Caco-2 (cell line): ENCODE measurements at regions not wholly inside any gene's neighbourhood (a gene's known extent, or its start where the extent isn't known, plus 50 kb on each side); places are given as distances from the start of the nearest gene placed in this dataset.

Experiments
- BruUV-seq: library from RNA; stranded (reverse); fragments of 400-500 nt; replicated peaks from 2 replicates; lab custom pipeline; 2021; lab: Mats Ljungman, UMichigan
- CTCF ChIA-PET: fragments of 300-600 bp; sonication (Branson Sonifier 250); formaldehyde crosslinking; loops from one replicate; lab custom pipeline; 2022; ENCODE audit warnings: antibody characterized with exemption; lab: Charles Lee
- POLR2A ChIA-PET: fragments of 300-600 bp; sonication (Branson Sonifier 250); formaldehyde crosslinking; loops from one replicate; lab custom pipeline; 2022; ENCODE audit warnings: antibody characterized with exemption; lab: Charles Lee
- DNase-seq, 2 experiments: peaks; one replicate each; pipeline versions ENCODE4 v3.0.0 to v3.0.0-alpha.2; 2020 to 2022
- H3K27me3 ChIP-seq: replicated peaks from 2 replicates; pipeline ENCODE4 v1.6.0; 2011; ENCODE audit warnings: low read length; ENCODE audit not compliant: control insufficient read depth, insufficient read depth
- H3K36me3 ChIP-seq: 2 replicates; pipeline ENCODE4 v1.5.1; 2011; ENCODE audit warnings: low read length; ENCODE audit not compliant: control insufficient read depth, insufficient read depth
- H3K4me1 ChIP-seq: fragments of 250-450 bp; sonication (Bioruptor Pico); 2 replicates; pipeline ENCODE4 v1.5.1; 2020; ENCODE audit warnings: mild to moderate bottlenecking
- H3K4me3 ChIP-seq: 2 replicates; pipeline ENCODE4 v1.5.1; 2011; ENCODE audit warnings: low read depth, mild to moderate bottlenecking, control low read depth, low read length
- H3K9me3 ChIP-seq: fragments of 250-450 bp; sonication (Bioruptor Pico); 2 replicates; pipeline ENCODE4 v1.5.1; 2020; ENCODE audit warnings: mild to moderate bottlenecking, moderate library complexity
- H3K27ac Mint-ChIP-seq: one replicate; pipeline ENCODE4 v1.8.0; 2022; ENCODE audit warnings: mixed read lengths; ENCODE audit not compliant: unreplicated experiment
- H3K27me3 Mint-ChIP-seq: one replicate; pipeline ENCODE4 v1.8.0; 2022; ENCODE audit warnings: mixed read lengths; ENCODE audit not compliant: insufficient read depth, unreplicated experiment
- H3K36me3 Mint-ChIP-seq: one replicate; pipeline ENCODE4 v1.8.0; 2022; ENCODE audit warnings: mild to moderate bottlenecking, mixed read lengths; ENCODE audit not compliant: insufficient read depth, unreplicated experiment
- H3K4me1 Mint-ChIP-seq: one replicate; pipeline ENCODE4 v1.8.0; 2022; ENCODE audit warnings: low read depth, mixed read lengths; ENCODE audit not compliant: unreplicated experiment
- H3K4me3 Mint-ChIP-seq: one replicate; pipeline ENCODE4 v1.8.0; 2022; ENCODE audit warnings: mild to moderate bottlenecking, moderate library complexity, mixed read lengths; ENCODE audit not compliant: unreplicated experiment
- H3K9me3 Mint-ChIP-seq: one replicate; pipeline ENCODE4 v1.8.0; 2022; ENCODE audit warnings: mixed read lengths; ENCODE audit not compliant: unreplicated experiment
- intact Hi-C: fragments of 100-400 bp; cut with micrococcal nuclease; formaldehyde crosslinking; loops from one replicate; pipeline ENCODE4 v1.10.0; 2022; ENCODE audit not compliant: unreplicated experiment
- TF ChIP-seq, protein P1 (sequence below), 2 experiments: fragments of 200-600 bp in 1 of 2; IDR thresholded peaks; 1 replicate in 1 of 2; 2 replicates in 1 of 2; pipeline versions ENCODE4 v1.5.1 to v1.8.0; 2011 to 2022; ENCODE audit warnings: antibody characterized with exemption in 1 of 2, control low read depth in 1 of 2, inconsistent platforms in 1 of 2, low read depth in 1 of 2, low read length in 1 of 2, mild to moderate bottlenecking in 1 of 2, moderate library complexity in 1 of 2; ENCODE audit not compliant: insufficient read depth in 1 of 2, severe bottlenecking in 1 of 2, unreplicated experiment in 1 of 2

DNA sequence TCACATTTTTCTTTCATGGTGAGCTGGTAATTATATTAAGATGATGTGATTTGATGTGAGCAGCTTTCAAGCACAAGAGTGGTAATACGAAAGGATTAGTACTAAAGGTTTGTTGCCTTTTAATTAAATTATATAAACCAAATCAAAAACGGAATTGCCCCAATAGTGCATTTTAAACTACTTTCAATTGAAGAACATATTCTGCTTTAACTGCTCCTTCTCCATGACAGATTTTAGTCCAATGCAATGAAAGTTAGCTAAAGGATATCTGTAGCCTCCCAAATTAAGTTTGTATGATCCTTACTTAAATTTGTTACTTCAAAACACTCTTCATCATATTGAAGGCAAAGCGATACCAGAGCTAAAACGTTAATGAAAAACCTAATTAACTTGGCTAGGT is 447.1 kb upstream of the AMOT start:
- no peaks in the 10 kb centered on the region for H3K4me1 Mint-ChIP-seq
- H3K36me3 Mint-ChIP-seq: no peaks in the 10 kb centered on the region
- CTCF ChIA-PET: no interaction called here
- no peak overlapping the region for H3K27ac Mint-ChIP-seq
- intact Hi-C loops: no loop called here
- H3K9me3 Mint-ChIP-seq: no peaks in the 10 kb centered on the region
- BruUV-seq: no TSS peak
- H3K9me3 ChIP-seq: no peaks in the 10 kb centered on the region
- no peaks in the 10 kb centered on the region for H3K4me1 ChIP-seq
- TF ChIP-seq, protein P1, sequence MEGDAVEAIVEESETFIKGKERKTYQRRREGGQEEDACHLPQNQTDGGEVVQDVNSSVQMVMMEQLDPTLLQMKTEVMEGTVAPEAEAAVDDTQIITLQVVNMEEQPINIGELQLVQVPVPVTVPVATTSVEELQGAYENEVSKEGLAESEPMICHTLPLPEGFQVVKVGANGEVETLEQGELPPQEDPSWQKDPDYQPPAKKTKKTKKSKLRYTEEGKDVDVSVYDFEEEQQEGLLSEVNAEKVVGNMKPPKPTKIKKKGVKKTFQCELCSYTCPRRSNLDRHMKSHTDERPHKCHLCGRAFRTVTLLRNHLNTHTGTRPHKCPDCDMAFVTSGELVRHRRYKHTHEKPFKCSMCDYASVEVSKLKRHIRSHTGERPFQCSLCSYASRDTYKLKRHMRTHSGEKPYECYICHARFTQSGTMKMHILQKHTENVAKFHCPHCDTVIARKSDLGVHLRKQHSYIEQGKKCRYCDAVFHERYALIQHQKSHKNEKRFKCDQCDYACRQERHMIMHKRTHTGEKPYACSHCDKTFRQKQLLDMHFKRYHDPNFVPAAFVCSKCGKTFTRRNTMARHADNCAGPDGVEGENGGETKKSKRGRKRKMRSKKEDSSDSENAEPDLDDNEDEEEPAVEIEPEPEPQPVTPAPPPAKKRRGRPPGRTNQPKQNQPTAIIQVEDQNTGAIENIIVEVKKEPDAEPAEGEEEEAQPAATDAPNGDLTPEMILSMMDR (IDR thresholded peaks at IDR 0.05; ENCODE audit: insufficient read depth in 1 of 2, low read depth in 1 of 2, low read length in 1 of 2, severe bottlenecking in 1 of 2, unreplicated experiment in 1 of 2): no peak
- DNase-seq: no peak
- H3K27me3 ChIP-seq: no peaks in the 10 kb centered on the region
- H3K27me3 Mint-ChIP-seq: no peaks in the 10 kb centered on the region
- POLR2A ChIA-PET: no interaction called here
- no peaks in the 10 kb centered on the region for H3K36me3 ChIP-seq
- no peak overlapping the region for H3K4me3 Mint-ChIP-seq
- H3K4me3 ChIP-seq: no peak overlapping the region

DNA sequence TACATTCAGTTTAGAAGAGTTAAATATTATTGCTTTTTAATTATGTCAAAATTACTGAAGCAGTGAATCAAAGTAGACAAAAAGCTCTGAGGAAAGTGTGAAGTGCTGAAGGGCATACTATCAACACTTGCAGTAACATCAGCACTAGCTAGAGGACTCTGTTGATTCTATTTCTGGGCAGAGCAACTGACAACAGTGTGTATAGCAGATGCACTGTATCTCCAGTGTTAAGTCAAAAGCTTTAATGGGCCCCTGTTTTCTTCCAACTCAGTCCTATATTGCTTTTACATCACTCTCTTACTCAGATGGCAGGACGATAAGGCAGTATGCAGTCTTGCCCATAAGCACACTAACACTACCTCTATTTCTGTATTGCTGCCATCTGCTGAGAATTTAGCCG is 435.2 kb upstream of the AMOT start:
- peaks cover 7% of the 10 kb centered on the region for H3K4me1 Mint-ChIP-seq
- Histone ChIP-seq H3K9me3 (no peaks in the 10 kb centered on the region), H3K36me3 (no peaks in the 10 kb centered on the region), H3K27me3 (no peaks in the 10 kb centered on the region), H3K4me1 (no peaks in the 10 kb centered on the region; the same call in 1 of the 2 replicates), H3K4me3 (no peak overlapping the region)
- H3K36me3 Mint-ChIP-seq: no peaks in the 10 kb centered on the region
- no TSS peak for BruUV-seq
- H3K27ac Mint-ChIP-seq: no peak overlapping the region
- no peaks in the 10 kb centered on the region for H3K27me3 Mint-ChIP-seq
- H3K4me3 Mint-ChIP-seq: no peak overlapping the region
- DNase-seq: no peak
- TF ChIP-seq, protein P1 (IDR thresholded peaks at IDR 0.05; ENCODE audit: insufficient read depth in 1 of 2, low read depth in 1 of 2, low read length in 1 of 2, severe bottlenecking in 1 of 2, unreplicated experiment in 1 of 2): no peak
- peaks cover 19% of the 10 kb centered on the region for H3K9me3 Mint-ChIP-seq
- ChIA-PET POLR2A (no interaction called here), CTCF (no interaction called here)
- intact Hi-C loops: no loop called here

DNA sequence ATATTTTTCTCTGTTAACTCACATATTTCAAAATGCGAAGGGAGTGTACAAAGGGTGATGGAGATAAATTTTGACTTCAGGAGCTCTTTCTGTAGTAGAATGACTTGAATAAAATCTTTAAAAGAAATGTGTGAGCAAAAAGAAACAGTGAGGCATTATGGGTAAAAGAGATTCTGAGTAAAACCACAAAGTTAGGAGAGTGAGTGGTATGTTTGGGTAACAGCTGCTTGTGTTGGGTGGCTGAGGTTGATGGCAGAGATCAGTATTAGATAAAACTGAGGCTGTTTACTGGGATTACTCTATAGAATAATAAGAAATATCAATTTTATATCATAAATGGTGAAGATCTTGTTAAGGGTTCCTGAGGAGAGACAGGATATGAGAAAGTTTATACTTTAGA is 434.2 kb upstream of the AMOT start:
- no TSS peak for BruUV-seq
- H3K36me3 Mint-ChIP-seq: no peaks in the 10 kb centered on the region
- ChIA-PET POLR2A (no interaction called here), CTCF (no interaction called here)
- H3K27me3 Mint-ChIP-seq: no peaks in the 10 kb centered on the region
- no peak overlapping the region for H3K27ac Mint-ChIP-seq
- no peak overlapping the region for H3K4me3 ChIP-seq
- H3K9me3 Mint-ChIP-seq: peaks cover 19% of the 10 kb centered on the region
- peaks cover 7% of the 10 kb centered on the region for H3K4me1 Mint-ChIP-seq
- no peak overlapping the region for H3K4me3 Mint-ChIP-seq
- no peaks in the 10 kb centered on the region for H3K36me3 ChIP-seq
- no peak for DNase-seq
- no peaks in the 10 kb centered on the region; the same call in 1 of the 2 replicates for H3K4me1 ChIP-seq
- intact Hi-C loops: no loop called here
- H3K9me3 ChIP-seq: no peaks in the 10 kb centered on the region
- TF ChIP-seq, protein P1 (IDR thresholded peaks at IDR 0.05; ENCODE audit: insufficient read depth in 1 of 2, low read depth in 1 of 2, low read length in 1 of 2, severe bottlenecking in 1 of 2, unreplicated experiment in 1 of 2): no peak
- no peaks in the 10 kb centered on the region for H3K27me3 ChIP-seq
